Amygdala (tissue), 56 donors: ENCODE measurements at regions not wholly inside any gene's neighbourhood (a gene's known extent, or its start where the extent isn't known, plus 50 kb on each side); places are given as distances from the start of the nearest gene placed in this dataset.
"Not testable (repeated sequence)": the region's sequence is repeated elsewhere in the genome, so short reads cannot be mapped to it uniquely, and the experiment has no call there.

ENCODE experiments used
- DNase-seq, 56 donors: peaks; one replicate each; lab custom pipeline; 2025; lab: John Stamatoyannopoulos, UW

- peak in 3 of 56 donors; percentile 3 to 24 (median 7) for DNase-seq
Measured at GRCh38 chr6:164751395-164751794, 558.0 kb downstream of the C6orf118 start.

- no peak for DNase-seq
Measured at GRCh38 chr6:164750128-164750527, 559.3 kb downstream of the C6orf118 start.

GRCh38 chr6:164749221-164750064 lies 560.0 kb downstream of the C6orf118 start:
- DNase-seq, result peak in 12 of 56 donors; percentile 7 to 46 (median 18)

GRCh38 chr6:164744301-164744700 lies 565.1 kb downstream of the C6orf118 start:
- no peak for DNase-seq

GRCh38 chr6:164741938-164742451 lies 567.4 kb downstream of the C6orf118 start:
- no peak for DNase-seq

GRCh38 chr6:164736090-164736489 lies 573.3 kb downstream of the C6orf118 start:
- DNase-seq, result not testable (repeated sequence)

GRCh38 chr6:164731539-164731938 lies 577.9 kb downstream of the C6orf118 start:
- DNase-seq, result no peak

- DNase-seq, result no peak
Measured at GRCh38 chr6:164721460-164721859, 587.9 kb downstream of the C6orf118 start.

GRCh38 chr6:164700497-164700896 lies 608.9 kb downstream of the C6orf118 start:
- DNase-seq, result no peak

- no peak for DNase-seq
Measured at GRCh38 chr6:164695896-164696295, 613.5 kb downstream of the C6orf118 start.

- peak in 2 of 56 donors; percentile 3 to 21 for DNase-seq
Measured at GRCh38 chr6:164694386-164694785, 615.0 kb downstream of the C6orf118 start.

- peak in 46 of 56 donors; percentile 7 to 80 (median 38) for DNase-seq
Measured at GRCh38 chr6:164693944-164694343, 615.5 kb downstream of the C6orf118 start.

GRCh38 chr6:164692772-164693510 lies 616.5 kb downstream of the C6orf118 start:
- no peak for DNase-seq

- DNase-seq, result peak in 9 of 56 donors; percentile 3 to 42 (median 19)
Measured at GRCh38 chr6:164690702-164691500, 618.5 kb downstream of the C6orf118 start.

GRCh38 chr6:164690241-164690640 lies 619.2 kb downstream of the C6orf118 start:
- peak in 1 of 56 donors; percentile 4 for DNase-seq

- DNase-seq, result no peak
Measured at GRCh38 chr6:164665328-164665727, 644.1 kb downstream of the C6orf118 start.

GRCh38 chr6:164663634-164664033 lies 645.8 kb downstream of the C6orf118 start:
- DNase-seq, result no peak

GRCh38 chr6:164661716-164662115 lies 647.7 kb downstream of the C6orf118 start:
- DNase-seq, result no peak

- no peak for DNase-seq
Measured at GRCh38 chr6:164660781-164661180, 648.6 kb downstream of the C6orf118 start.

- peak in 35 of 56 donors; percentile 1 to 65 (median 20) for DNase-seq
Measured at GRCh38 chr6:164640956-164641355, 668.4 kb downstream of the C6orf118 start.
